OCI-LY1 (cell line): ENCODE measurements at regions not wholly inside any gene's neighbourhood (a gene's known extent, or its start where the extent isn't known, plus 50 kb on each side); places are given as distances from the start of the nearest gene placed in this dataset.

Source experiments
- H2AFZ ChIP-seq: fragments of 200-600 bp; sonication (generic), shearing (Covaris generic); 2 replicates; pipeline ENCODE4 v1.6.0; 2014; ENCODE audit warnings: antibody characterized with exemption, mild to moderate bottlenecking, low read length
- H3F3A ChIP-seq: fragments of 200-600 bp; sonication (generic), shearing (Covaris generic); 2 replicates; pipeline ENCODE4 v1.6.0; 2014; ENCODE audit warnings: mild to moderate bottlenecking, antibody characterized with exemption, low read length, moderate library complexity; ENCODE audit not compliant: insufficient read depth
- H3K27ac ChIP-seq: fragments of 200-600 bp; sonication (generic); 2 replicates; pipeline ENCODE4 v1.5.1; 2014; ENCODE audit warnings: low read length, mixed run types, mild to moderate bottlenecking, low read depth; ENCODE audit not compliant: poor library complexity, severe bottlenecking
- H3K27me3 ChIP-seq: fragments of 200-600 bp; sonication (generic); 2 replicates; pipeline ENCODE4 v1.6.0; 2014; ENCODE audit warnings: antibody characterized with exemption, mild to moderate bottlenecking, low read length, moderate library complexity; ENCODE audit not compliant: insufficient read depth
- H3K36me3 ChIP-seq: fragments of 200-600 bp; sonication (generic); 2 replicates; pipeline ENCODE4 v1.6.1; 2014; ENCODE audit warnings: mild to moderate bottlenecking, antibody characterized with exemption, low read length, moderate library complexity, mixed read lengths; ENCODE audit not compliant: insufficient read depth
- H3K4me1 ChIP-seq: fragments of 200-600 bp; sonication (generic); 2 replicates; pipeline ENCODE4 v1.5.1; 2014; ENCODE audit warnings: mild to moderate bottlenecking, low read length, moderate library complexity; ENCODE audit not compliant: insufficient read depth, severe bottlenecking
- H3K4me2 ChIP-seq: fragments of 200-600 bp; sonication (generic), shearing (Covaris generic); 2 replicates; pipeline ENCODE4 v1.6.1; 2014; ENCODE audit warnings: low read length
- H3K4me3 ChIP-seq: fragments of 200-600 bp; sonication (generic); 2 replicates; pipeline ENCODE4 v1.5.1; 2014; ENCODE audit warnings: low read length, low read depth, mild to moderate bottlenecking, mixed read lengths; ENCODE audit not compliant: poor library complexity, severe bottlenecking
- H3K79me2 ChIP-seq: fragments of 200-600 bp; shearing (Covaris generic); 2 replicates; pipeline ENCODE4 v1.6.1; 2016; ENCODE audit warnings: mixed run types, low read length, mixed read lengths; ENCODE audit not compliant: insufficient read depth
- H3K9ac ChIP-seq: fragments of 200-600 bp; sonication (generic), shearing (Covaris generic); 2 replicates; pipeline ENCODE4 v1.6.1; 2014; ENCODE audit warnings: mild to moderate bottlenecking, low read length, mixed read lengths
- H3K9me2 ChIP-seq: fragments of 200-600 bp; sonication (generic), shearing (Covaris generic); 2 replicates; pipeline ENCODE4 v1.6.1; 2014; ENCODE audit warnings: low read depth, mild to moderate bottlenecking, low read length, mixed read lengths
- H3K9me3 ChIP-seq: fragments of 200-600 bp; shearing (Covaris generic); 2 replicates; pipeline ENCODE4 v1.6.1; 2014; ENCODE audit warnings: low read length, mixed read lengths
- H4K20me1 ChIP-seq: fragments of 200-600 bp; sonication (generic), shearing (Covaris generic); 2 replicates; pipeline ENCODE4 v1.6.0; 2016; ENCODE audit warnings: mild to moderate bottlenecking, low read length; ENCODE audit not compliant: insufficient read depth
- EZH2 ChIP-seq: fragments of 200-600 bp; sonication (generic), shearing (Covaris generic); IDR thresholded peaks from 2 replicates; pipeline ENCODE4 v1.8.0; 2017; ENCODE audit warnings: borderline replicate concordance, mixed run types, mild to moderate bottlenecking, antibody characterized with exemption, low read length, moderate library complexity, mixed read lengths
- TF ChIP-seq, protein P1 (sequence below): fragments of 200-600 bp; sonication (generic), shearing (Covaris generic); IDR thresholded peaks from 2 replicates; pipeline ENCODE4 v1.5.1; 2017; ENCODE audit warnings: mild to moderate bottlenecking, antibody characterized with exemption, low read length, moderate library complexity, mixed read lengths

DNA sequence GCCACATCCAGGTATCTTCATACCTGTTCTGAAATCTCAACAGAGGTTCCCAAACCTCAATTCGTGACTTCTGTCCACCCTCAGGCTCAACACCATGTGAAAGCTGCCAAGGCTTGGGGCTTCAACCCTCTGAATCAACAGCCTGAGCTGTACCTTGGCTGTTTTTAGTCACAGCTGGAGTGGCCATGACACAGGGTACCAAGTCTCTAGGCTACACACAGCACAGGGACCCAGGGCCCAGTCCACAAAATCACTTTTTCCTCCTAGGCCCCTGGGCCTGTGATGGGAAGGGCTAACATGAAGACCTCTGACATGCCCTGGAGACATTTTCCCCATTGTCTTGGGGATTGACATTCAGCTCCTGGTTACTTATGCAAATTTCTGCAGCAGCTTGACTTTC lies 464.9 kb downstream of the ELAVL2 start:
- H3K27ac ChIP-seq, result no peak overlapping the region
- no peak overlapping the region for H3K4me2 ChIP-seq
- no peaks in the 10 kb centered on the region for H3K79me2 ChIP-seq
- H3K9me3 ChIP-seq, result no peaks in the 10 kb centered on the region
- H3K27me3 ChIP-seq, result no peaks in the 10 kb centered on the region
- no peaks in the 10 kb centered on the region for H4K20me1 ChIP-seq
- no peak overlapping the region for H3K4me3 ChIP-seq
- no peak overlapping the region for H3K9ac ChIP-seq
- H3K4me1 ChIP-seq, result no peaks in the 10 kb centered on the region
- TF ChIP-seq EZH2, result no peak
- TF ChIP-seq, protein P1, sequence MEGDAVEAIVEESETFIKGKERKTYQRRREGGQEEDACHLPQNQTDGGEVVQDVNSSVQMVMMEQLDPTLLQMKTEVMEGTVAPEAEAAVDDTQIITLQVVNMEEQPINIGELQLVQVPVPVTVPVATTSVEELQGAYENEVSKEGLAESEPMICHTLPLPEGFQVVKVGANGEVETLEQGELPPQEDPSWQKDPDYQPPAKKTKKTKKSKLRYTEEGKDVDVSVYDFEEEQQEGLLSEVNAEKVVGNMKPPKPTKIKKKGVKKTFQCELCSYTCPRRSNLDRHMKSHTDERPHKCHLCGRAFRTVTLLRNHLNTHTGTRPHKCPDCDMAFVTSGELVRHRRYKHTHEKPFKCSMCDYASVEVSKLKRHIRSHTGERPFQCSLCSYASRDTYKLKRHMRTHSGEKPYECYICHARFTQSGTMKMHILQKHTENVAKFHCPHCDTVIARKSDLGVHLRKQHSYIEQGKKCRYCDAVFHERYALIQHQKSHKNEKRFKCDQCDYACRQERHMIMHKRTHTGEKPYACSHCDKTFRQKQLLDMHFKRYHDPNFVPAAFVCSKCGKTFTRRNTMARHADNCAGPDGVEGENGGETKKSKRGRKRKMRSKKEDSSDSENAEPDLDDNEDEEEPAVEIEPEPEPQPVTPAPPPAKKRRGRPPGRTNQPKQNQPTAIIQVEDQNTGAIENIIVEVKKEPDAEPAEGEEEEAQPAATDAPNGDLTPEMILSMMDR, result no peak
- H2AFZ ChIP-seq, result no peak overlapping the region
- no peaks in the 10 kb centered on the region for H3K9me2 ChIP-seq
- H3F3A ChIP-seq, result no peaks in the 10 kb centered on the region
- no peaks in the 10 kb centered on the region for H3K36me3 ChIP-seq

GRCh38 chr9:23372703-23373102 lies 453.3 kb downstream of the ELAVL2 start:
- Histone ChIP-seq H3K9me3 (no peaks in the 10 kb centered on the region), H3K4me2 (no peak overlapping the region), H3K79me2 (no peaks in the 10 kb centered on the region), H3K27me3 (no peaks in the 10 kb centered on the region), H2AFZ (no peak overlapping the region), H3F3A (no peaks in the 10 kb centered on the region), H4K20me1 (no peaks in the 10 kb centered on the region), H3K9ac (no peak overlapping the region), H3K4me1 (no peaks in the 10 kb centered on the region), H3K9me2 (no peaks in the 10 kb centered on the region), H3K27ac (no peak overlapping the region), H3K36me3 (no peaks in the 10 kb centered on the region), H3K4me3 (no peak overlapping the region)
- no peak for TF ChIP-seq EZH2
- TF ChIP-seq, protein P1, result no peak

GRCh38 chr9:23375511-23375910 lies 450.5 kb downstream of the ELAVL2 start:
- Histone ChIP-seq H3K9ac (no peak overlapping the region), H3K27ac (no peak overlapping the region), H3K9me2 (no peaks in the 10 kb centered on the region), H3K4me3 (no peak overlapping the region), H3K27me3 (no peaks in the 10 kb centered on the region), H3K79me2 (no peaks in the 10 kb centered on the region), H3K4me2 (no peak overlapping the region), H2AFZ (no peak overlapping the region), H4K20me1 (no peaks in the 10 kb centered on the region), H3K36me3 (no peaks in the 10 kb centered on the region), H3K9me3 (no peaks in the 10 kb centered on the region), H3K4me1 (no peaks in the 10 kb centered on the region), H3F3A (no peaks in the 10 kb centered on the region)
- TF ChIP-seq, protein P1, result no peak
- TF ChIP-seq EZH2, result no peak
